ENCODE measurements at regions not wholly inside any gene's neighbourhood (a gene's known extent, or its start where the extent isn't known, plus 50 kb on each side); places are given as distances from the start of the nearest gene placed in this dataset.

- WGBS = 55% methylated on average over 7 of the region's 7 CpGs
- Histone ChIP-seq H3K9me3 (ENCODE audit: control insufficient read depth, low read length) (peaks cover 5% of the 10 kb centered on the region), H3K4me3 (ENCODE audit: low read length) (no peak overlapping the region), H3K27ac (ENCODE audit: low read length) (no peak overlapping the region), H3K4me1 (ENCODE audit: control insufficient read depth, insufficient read depth, low read length) (no peaks in the 10 kb centered on the region), H3K27me3 (ENCODE audit: control insufficient read depth, insufficient read depth) (no peaks in the 10 kb centered on the region)
- ATAC-seq (no peak), DNase-seq (no peak)
- intact Hi-C loops (cut with DNase I) = no loop called here
These were observed 448.9 kb downstream of the MED10 start for GRCh38 chr5:5929291-5930020.

GRCh38 chr5:5925191-5925590, 453.2 kb downstream of the MED10 start:
- Histone ChIP-seq H3K4me1 (ENCODE audit: control insufficient read depth, insufficient read depth, low read length) (no peaks in the 10 kb centered on the region), H3K27me3 (ENCODE audit: control insufficient read depth, insufficient read depth) (no peaks in the 10 kb centered on the region), H3K9me3 (ENCODE audit: control insufficient read depth, low read length) (peaks cover 3% of the 10 kb centered on the region), H3K4me3 (ENCODE audit: low read length) (no peak overlapping the region), H3K27ac (ENCODE audit: low read length) (no peak overlapping the region)
- 81% methylated on average over 7 of the region's 7 CpGs for WGBS
- no peak for DNase-seq
- intact Hi-C loops (cut with DNase I) = no loop called here
- no peak for ATAC-seq

GRCh38 chr5:5919411-5919810, 458.9 kb downstream of the MED10 start:
- WGBS = 57% methylated on average over 2 of the region's 2 CpGs
- intact Hi-C loops (cut with DNase I) = no loop called here

GRCh38 chr5:5906778-5907177, 471.6 kb downstream of the MED10 start:
- Histone ChIP-seq H3K27ac (ENCODE audit: low read length) (no peak overlapping the region), H3K9me3 (ENCODE audit: control insufficient read depth, low read length) (peaks cover 6% of the 10 kb centered on the region), H3K4me3 (ENCODE audit: low read length) (no peak overlapping the region), H3K4me1 (ENCODE audit: control insufficient read depth, insufficient read depth, low read length) (no peaks in the 10 kb centered on the region), H3K27me3 (ENCODE audit: control insufficient read depth, insufficient read depth) (no peaks in the 10 kb centered on the region)
- WGBS = 81% methylated on average over 3 of the region's 3 CpGs
- DNase-seq = no peak
- intact Hi-C loops (cut with DNase I) = no loop called here
- ATAC-seq = no peak

More at GRCh38 chr5:5919411-5919810, 458.9 kb downstream of the MED10 start:
- ATAC-seq (no peak), DNase-seq (no peak)
- Histone ChIP-seq H3K4me1 (ENCODE audit: control insufficient read depth, insufficient read depth, low read length) (no peaks in the 10 kb centered on the region), H3K27ac (ENCODE audit: low read length) (no peak overlapping the region), H3K27me3 (ENCODE audit: control insufficient read depth, insufficient read depth) (no peaks in the 10 kb centered on the region), H3K9me3 (ENCODE audit: control insufficient read depth, low read length) (no peaks in the 10 kb centered on the region), H3K4me3 (ENCODE audit: low read length) (no peak overlapping the region)

- DNase-seq = no peak
- no peak for ATAC-seq
- H3K27me3 ChIP-seq (ENCODE audit: control insufficient read depth, insufficient read depth) = no peaks in the 10 kb centered on the region
- H3K27ac ChIP-seq (ENCODE audit: low read length) = no peak overlapping the region
- intact Hi-C loops (cut with DNase I) = no loop called here
- WGBS = 53% methylated on average over 2 of the region's 2 CpGs
- no peak overlapping the region for H3K4me3 ChIP-seq (ENCODE audit: low read length)
- no peaks in the 10 kb centered on the region for H3K4me1 ChIP-seq (ENCODE audit: control insufficient read depth, insufficient read depth, low read length)
- peaks cover 6% of the 10 kb centered on the region for H3K9me3 ChIP-seq (ENCODE audit: control insufficient read depth, low read length)
These were observed 473.2 kb downstream of the MED10 start for GRCh38 chr5:5905186-5905585.

GRCh38 chr5:5904113-5904512, 474.2 kb downstream of the MED10 start:
- 65% methylated on average over 4 of the region's 4 CpGs for WGBS
- intact Hi-C loops (cut with DNase I) = no loop called here
- DNase-seq (no peak), ATAC-seq (no peak)
- H3K27me3 ChIP-seq (ENCODE audit: control insufficient read depth, insufficient read depth) = no peaks in the 10 kb centered on the region
- no peak overlapping the region for H3K4me3 ChIP-seq (ENCODE audit: low read length)
- H3K4me1 ChIP-seq (ENCODE audit: control insufficient read depth, insufficient read depth, low read length) = no peaks in the 10 kb centered on the region
- H3K9me3 ChIP-seq (ENCODE audit: control insufficient read depth, low read length) = peaks cover 4% of the 10 kb centered on the region
- H3K27ac ChIP-seq (ENCODE audit: low read length) = no peak overlapping the region

- Histone ChIP-seq H3K4me1 (ENCODE audit: control insufficient read depth, insufficient read depth, low read length) (no peaks in the 10 kb centered on the region), H3K4me3 (ENCODE audit: low read length) (no peak overlapping the region), H3K27ac (ENCODE audit: low read length) (no peak overlapping the region), H3K27me3 (ENCODE audit: control insufficient read depth, insufficient read depth) (no peaks in the 10 kb centered on the region), H3K9me3 (ENCODE audit: control insufficient read depth, low read length) (peaks cover 4% of the 10 kb centered on the region)
- intact Hi-C loops (cut with DNase I) = no loop called here
- no peak for ATAC-seq
- WGBS = 84% methylated on average over 10 of the region's 10 CpGs
- no peak for DNase-seq
These were observed 475.4 kb downstream of the MED10 start for GRCh38 chr5:5902678-5903646.

- intact Hi-C loops (cut with DNase I) = no loop called here
These were observed 477.9 kb downstream of the ICE1 start for GRCh38 chr5:5900350-5900749.

GRCh38 chr5:5899716-5900115, 477.2 kb downstream of the ICE1 start:
- Histone ChIP-seq H3K27me3 (ENCODE audit: control insufficient read depth, insufficient read depth) (no peaks in the 10 kb centered on the region), H3K4me1 (ENCODE audit: control insufficient read depth, insufficient read depth, low read length) (no peaks in the 10 kb centered on the region), H3K27ac (ENCODE audit: low read length) (no peak overlapping the region), H3K4me3 (ENCODE audit: low read length) (no peak overlapping the region), H3K9me3 (ENCODE audit: control insufficient read depth, low read length) (peaks cover 2% of the 10 kb centered on the region)
- whole genome bisulfite sequencing = 88% methylated on average over 3 of the region's 3 CpGs
- DNase-seq (no peak), ATAC-seq (no peak)
- intact Hi-C loops (cut with DNase I) = no loop called here

More at GRCh38 chr5:5900350-5900749, 477.9 kb downstream of the ICE1 start:
- Histone ChIP-seq H3K9me3 (ENCODE audit: control insufficient read depth, low read length) (peaks cover 4% of the 10 kb centered on the region), H3K4me3 (ENCODE audit: low read length) (no peak overlapping the region), H3K4me1 (ENCODE audit: control insufficient read depth, insufficient read depth, low read length) (no peaks in the 10 kb centered on the region), H3K27me3 (ENCODE audit: control insufficient read depth, insufficient read depth) (no peaks in the 10 kb centered on the region), H3K27ac (ENCODE audit: low read length) (no peak overlapping the region)
- ATAC-seq (no peak), DNase-seq (no peak)
- WGBS = 87% methylated on average over 6 of the region's 6 CpGs

- intact Hi-C loops (cut with DNase I) = loop anchor here in 2 of 4 donors (10.0 kb wide), 1 partner anchor 393 kb away; no protein-coding TSS in a partner anchor
- H3K9me3 ChIP-seq (ENCODE audit: control insufficient read depth, low read length) = no peaks in the 10 kb centered on the region
- H3K27ac ChIP-seq (ENCODE audit: low read length) = no peak overlapping the region
- H3K27me3 ChIP-seq (ENCODE audit: control insufficient read depth, insufficient read depth) = no peaks in the 10 kb centered on the region
- H3K4me3 ChIP-seq (ENCODE audit: low read length) = no peak overlapping the region
- ATAC-seq (no peak), DNase-seq (no peak)
- WGBS = 51% methylated on average over 1 of the region's 1 CpG
- no peaks in the 10 kb centered on the region for H3K4me1 ChIP-seq (ENCODE audit: control insufficient read depth, insufficient read depth, low read length)
These were observed 465.8 kb downstream of the ICE1 start for GRCh38 chr5:5888284-5888683.

- intact Hi-C loops (cut with DNase I) = loop anchor here in 2 of 4 donors (10.0 kb wide), 1 partner anchor 393 kb away; no protein-coding TSS in a partner anchor
These were observed 465.4 kb downstream of the ICE1 start for GRCh38 chr5:5887833-5888232.

More at GRCh38 chr5:5887833-5888232, 465.4 kb downstream of the ICE1 start:
- WGBS = 36% methylated on average over 3 of the region's 3 CpGs
- Histone ChIP-seq H3K27ac (ENCODE audit: low read length) (no peak overlapping the region), H3K4me3 (ENCODE audit: low read length) (no peak overlapping the region), H3K27me3 (ENCODE audit: control insufficient read depth, insufficient read depth) (no peaks in the 10 kb centered on the region), H3K9me3 (ENCODE audit: control insufficient read depth, low read length) (no peaks in the 10 kb centered on the region), H3K4me1 (ENCODE audit: control insufficient read depth, insufficient read depth, low read length) (no peaks in the 10 kb centered on the region)
- no peak for DNase-seq
- ATAC-seq = no peak
